ENCODE measurements at regions not wholly inside any gene's neighbourhood (a gene's known extent, or its start where the extent isn't known, plus 50 kb on each side); places are given as distances from the start of the nearest gene placed in this dataset.

GRCh38 chr14:66315098-66315497 lies 171.1 kb upstream of the CCDC196 start:
- Mint-ChIP-seq H3K4me3 (no peak overlapping the region), H3K9me3 (peaks cover 11% of the 10 kb centered on the region; the same call in 2 of the 3 replicates), H3K27ac (no peak overlapping the region), H3K27me3 (ENCODE audit: insufficient read depth, low read depth, poor library complexity) (peaks cover 11% of the 10 kb centered on the region), H3K36me3 (ENCODE audit: low read depth) (no peaks in the 10 kb centered on the region; the same call in 2 of the 3 replicates), H3K4me1 (peaks cover 3% of the 10 kb centered on the region; the same call in 2 of the 3 replicates)
- H2AFZ ChIP-seq, result no peak overlapping the region
- no peak overlapping the region for H3K27ac ChIP-seq (ENCODE audit: low read depth)
- no peaks in the 10 kb centered on the region for H3K4me1 ChIP-seq (ENCODE audit: insufficient read depth)
- H3K4me2 ChIP-seq, result no peak overlapping the region
- DNase-seq (ENCODE audit: low spot score), result peak; percentile 4
- H3K4me3 ChIP-seq, result no peak overlapping the region
- H4K20me1 ChIP-seq (replicated peaks; ENCODE audit: insufficient read depth), result no peaks in the 10 kb centered on the region
- peak; percentile 64 for ATAC-seq
- peaks cover 7% of the 10 kb centered on the region; the same call in 1 of the 2 replicates for H3K9me2 ChIP-seq (ENCODE audit: insufficient read depth)
- H3K27me3 ChIP-seq (ENCODE audit: insufficient read depth), result no peaks in the 10 kb centered on the region
- TF ChIP-seq CREB1 (CRISPR knock-in tag; IDR thresholded peaks at IDR 0.05; ENCODE audit: low read depth) (no peak), REST (IDR thresholded peaks at IDR 0.05; ENCODE audit: unreplicated experiment) (no peak), EZH2 (IDR thresholded peaks at IDR 0.05; ENCODE audit: low read depth, unreplicated experiment) (no peak), ZNF331 (CRISPR knock-in tag; IDR thresholded peaks at IDR 0.05; ENCODE audit: low read depth) (no peak), ZNF462 (CRISPR knock-in tag; IDR thresholded peaks at IDR 0.05) (no peak), EZH2phosphoT487 (IDR thresholded peaks at IDR 0.05; ENCODE audit: unreplicated experiment) (no peak), CTCF (conservative IDR thresholded peaks at IDR 0.05; ENCODE audit: low read depth in 2 of 2) (no peak), ZNF114 (CRISPR knock-in tag; IDR thresholded peaks at IDR 0.05) (no peak), JUNB (IDR thresholded peaks at IDR 0.05; ENCODE audit: unreplicated experiment) (no peak), ETS1 (IDR thresholded peaks at IDR 0.05) (no peak), NANOG (IDR thresholded peaks at IDR 0.05; ENCODE audit: borderline replicate concordance) (no peak), POLR2AphosphoS5 (IDR thresholded peaks at IDR 0.05; ENCODE audit: low read depth) (no peak), STAT1 (IDR thresholded peaks at IDR 0.05; ENCODE audit: unreplicated experiment) (no peak)
- H3K79me2 ChIP-seq (replicated peaks; ENCODE audit: insufficient read depth), result no peaks in the 10 kb centered on the region
- H3F3A ChIP-seq (replicated peaks; ENCODE audit: low read depth), result no peaks in the 10 kb centered on the region
- H3K36me3 ChIP-seq (ENCODE audit: insufficient read depth), result no peaks in the 10 kb centered on the region; the same call in 1 of the 2 replicates
